SK-N-SH treated with all-trans-retinoic acid at 6 μM for 48 hours (cell line): ENCODE measurements at regions not wholly inside any gene's neighbourhood (a gene's known extent, or its start where the extent isn't known, plus 50 kb on each side); places are given as distances from the start of the nearest gene placed in this dataset.

Source experiments
- ATAC-seq: fragments of 200-7000 bp; cut with Tn5 transposase; 3 replicates; pipeline ENCODE4 v1.9.1; 2020; ENCODE audit warnings: mild to moderate bottlenecking, moderate library complexity
- ARNTL ChIP-seq: fragments of 450-650 bp; formaldehyde crosslinking; IDR thresholded peaks from 2 replicates; pipeline ENCODE4 v1.5.0; 2020; ENCODE audit warnings: low read depth, mild to moderate bottlenecking, moderate library complexity, borderline replicate concordance
- BACH2 ChIP-seq: fragments of 250-450 bp; sonication (Bioruptor Pico); IDR thresholded peaks from 2 replicates; pipeline ENCODE4 v1.9.0; 2021; ENCODE audit warnings: mild to moderate bottlenecking, borderline replicate concordance
- CSDC2 ChIP-seq: fragments of 250-450 bp; sonication (Bioruptor Pico); IDR thresholded peaks from 2 replicates; pipeline ENCODE4 v1.5.0; 2020; ENCODE audit warnings: mild to moderate bottlenecking, moderate library complexity
- ESRRG ChIP-seq: fragments of 250-450 bp; sonication (Bioruptor Pico); IDR thresholded peaks from 2 replicates; pipeline ENCODE4 v1.6.1; 2021; ENCODE audit warnings: mild to moderate bottlenecking
- OSR1 ChIP-seq: fragments of 250-450 bp; sonication (Bioruptor Pico); IDR thresholded peaks from 2 replicates; pipeline ENCODE4 v1.8.0; 2022; ENCODE audit warnings: moderate library complexity, mild to moderate bottlenecking, inconsistent platforms
- PPARA ChIP-seq: fragments of 250-450 bp; sonication (Bioruptor Pico); IDR thresholded peaks from 2 replicates; pipeline ENCODE4 v1.5.0; 2020; ENCODE audit warnings: mild to moderate bottlenecking, borderline replicate concordance
- RARB ChIP-seq: fragments of 250-450 bp; sonication (Bioruptor Pico); IDR thresholded peaks from 2 replicates; pipeline ENCODE4 v1.8.0; 2021; ENCODE audit warnings: mild to moderate bottlenecking, moderate library complexity
- SNAI2 ChIP-seq: fragments of 250-450 bp; sonication (Bioruptor Pico); IDR thresholded peaks from 2 replicates; pipeline ENCODE4 v1.5.0; 2020; ENCODE audit warnings: mild to moderate bottlenecking, moderate library complexity
- TOX ChIP-seq: fragments of 250-450 bp; sonication (Bioruptor Pico); IDR thresholded peaks from 2 replicates; pipeline ENCODE4 v1.8.0; 2021; ENCODE audit warnings: mild to moderate bottlenecking, moderate library complexity, borderline replicate concordance
- ZC3H10 ChIP-seq: fragments of 250-450 bp; sonication (Bioruptor Pico); IDR thresholded peaks from 2 replicates; pipeline ENCODE4 v1.5.1; 2021; ENCODE audit warnings: mild to moderate bottlenecking, moderate library complexity
- ZFP30 ChIP-seq: fragments of 450-650 bp; formaldehyde crosslinking; IDR thresholded peaks from 2 replicates; pipeline ENCODE4 v1.5.0; 2022; ENCODE audit warnings: mild to moderate bottlenecking, moderate library complexity
- ZNF565 ChIP-seq: fragments of 450-650 bp; formaldehyde crosslinking; conservative IDR thresholded peaks from 2 replicates; pipeline ENCODE4 v1.5.0; 2020; ENCODE audit warnings: low read depth, mild to moderate bottlenecking, moderate library complexity
- ZNF70 ChIP-seq: fragments of 450-650 bp; formaldehyde crosslinking; IDR thresholded peaks from 2 replicates; pipeline ENCODE4 v1.5.0; 2020; ENCODE audit warnings: mild to moderate bottlenecking, moderate library complexity
- ZNF8 ChIP-seq: fragments of 450-650 bp; formaldehyde crosslinking; IDR thresholded peaks from 2 replicates; pipeline ENCODE4 v1.5.0; 2020; ENCODE audit warnings: mild to moderate bottlenecking, moderate library complexity
- TF ChIP-seq, protein P1 (sequence below): fragments of 250-450 bp; sonication (Bioruptor Pico); IDR thresholded peaks from 2 replicates; pipeline ENCODE4 v1.5.0; 2020; ENCODE audit warnings: mild to moderate bottlenecking, moderate library complexity
- TF ChIP-seq, protein P2 (sequence below): fragments of 250-450 bp; sonication (Bioruptor Pico); IDR thresholded peaks from 2 replicates; pipeline ENCODE4 v1.5.1; 2021; ENCODE audit warnings: mild to moderate bottlenecking, moderate library complexity
- TF ChIP-seq, protein P3 (sequence below): fragments of 250-450 bp; sonication (Bioruptor Pico); IDR thresholded peaks from 2 replicates; pipeline ENCODE4 v1.8.0; 2021; ENCODE audit warnings: low read depth, mild to moderate bottlenecking, moderate library complexity, borderline replicate concordance
- TF ChIP-seq, protein P4 (sequence below): fragments of 250-450 bp; sonication (Bioruptor Pico); IDR thresholded peaks from 2 replicates; pipeline ENCODE4 v1.8.0; 2020; ENCODE audit warnings: mild to moderate bottlenecking, moderate library complexity, borderline replicate concordance

DNA sequence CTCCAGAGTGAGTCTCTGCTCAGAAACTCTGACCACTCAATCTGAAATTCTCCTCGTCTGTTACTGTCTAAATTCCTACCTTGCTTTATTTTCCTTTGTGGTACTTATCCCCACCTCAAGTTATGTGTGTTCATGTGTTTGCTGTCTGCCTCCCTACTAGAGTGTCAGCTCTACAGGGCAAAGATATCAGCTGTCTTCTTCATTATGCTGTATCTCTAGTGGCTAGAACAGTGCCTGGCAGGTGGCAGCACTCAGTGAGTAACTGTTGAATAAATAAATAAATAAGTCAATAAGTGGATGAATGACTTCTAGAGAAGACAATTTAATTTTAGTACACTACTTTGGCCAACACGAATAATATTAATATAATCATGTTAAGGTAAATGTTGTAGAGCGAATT lies 92.3 kb downstream of the BOD1 start:
- ATAC-seq = no peak
- TF ChIP-seq ZNF8 (no peak), CSDC2 (no peak)

DNA sequence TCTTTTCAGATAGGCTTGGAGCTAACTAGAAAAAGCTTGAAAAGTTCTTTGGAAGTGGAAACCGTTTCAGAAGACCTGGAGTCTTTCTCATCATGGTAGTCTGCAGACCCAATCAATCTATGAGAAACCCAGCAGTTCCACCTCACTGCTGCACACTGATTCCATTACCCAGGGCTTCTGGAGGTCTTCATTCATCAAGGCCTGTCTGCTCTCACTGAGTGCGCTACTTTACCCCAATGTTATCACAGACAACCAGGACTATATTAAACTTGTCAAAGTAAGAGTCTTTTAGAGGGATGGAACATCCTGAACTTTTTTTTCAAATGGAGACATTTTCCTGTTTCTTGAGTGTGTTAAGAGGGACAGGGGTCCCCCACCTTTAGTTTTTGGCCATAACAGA lies 93.1 kb downstream of the BOD1 start:
- ATAC-seq = no peak
- TF ChIP-seq ZFP30 (CRISPR knock-in tag) = no peak
- TF ChIP-seq OSR1 = no peak
- TF ChIP-seq, protein P1, sequence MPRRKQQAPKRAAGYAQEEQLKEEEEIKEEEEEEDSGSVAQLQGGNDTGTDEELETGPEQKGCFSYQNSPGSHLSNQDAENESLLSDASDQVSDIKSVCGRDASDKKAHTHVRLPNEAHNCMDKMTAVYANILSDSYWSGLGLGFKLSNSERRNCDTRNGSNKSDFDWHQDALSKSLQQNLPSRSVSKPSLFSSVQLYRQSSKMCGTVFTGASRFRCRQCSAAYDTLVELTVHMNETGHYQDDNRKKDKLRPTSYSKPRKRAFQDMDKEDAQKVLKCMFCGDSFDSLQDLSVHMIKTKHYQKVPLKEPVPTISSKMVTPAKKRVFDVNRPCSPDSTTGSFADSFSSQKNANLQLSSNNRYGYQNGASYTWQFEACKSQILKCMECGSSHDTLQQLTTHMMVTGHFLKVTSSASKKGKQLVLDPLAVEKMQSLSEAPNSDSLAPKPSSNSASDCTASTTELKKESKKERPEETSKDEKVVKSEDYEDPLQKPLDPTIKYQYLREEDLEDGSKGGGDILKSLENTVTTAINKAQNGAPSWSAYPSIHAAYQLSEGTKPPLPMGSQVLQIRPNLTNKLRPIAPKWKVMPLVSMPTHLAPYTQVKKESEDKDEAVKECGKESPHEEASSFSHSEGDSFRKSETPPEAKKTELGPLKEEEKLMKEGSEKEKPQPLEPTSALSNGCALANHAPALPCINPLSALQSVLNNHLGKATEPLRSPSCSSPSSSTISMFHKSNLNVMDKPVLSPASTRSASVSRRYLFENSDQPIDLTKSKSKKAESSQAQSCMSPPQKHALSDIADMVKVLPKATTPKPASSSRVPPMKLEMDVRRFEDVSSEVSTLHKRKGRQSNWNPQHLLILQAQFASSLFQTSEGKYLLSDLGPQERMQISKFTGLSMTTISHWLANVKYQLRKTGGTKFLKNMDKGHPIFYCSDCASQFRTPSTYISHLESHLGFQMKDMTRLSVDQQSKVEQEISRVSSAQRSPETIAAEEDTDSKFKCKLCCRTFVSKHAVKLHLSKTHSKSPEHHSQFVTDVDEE = no peak
- no peak for TF ChIP-seq TOX (CRISPR knock-in tag)
- no peak for TF ChIP-seq RARB
- TF ChIP-seq ZNF565 (CRISPR knock-in tag) = no peak
- TF ChIP-seq PPARA = no peak
- TF ChIP-seq, protein P2, sequence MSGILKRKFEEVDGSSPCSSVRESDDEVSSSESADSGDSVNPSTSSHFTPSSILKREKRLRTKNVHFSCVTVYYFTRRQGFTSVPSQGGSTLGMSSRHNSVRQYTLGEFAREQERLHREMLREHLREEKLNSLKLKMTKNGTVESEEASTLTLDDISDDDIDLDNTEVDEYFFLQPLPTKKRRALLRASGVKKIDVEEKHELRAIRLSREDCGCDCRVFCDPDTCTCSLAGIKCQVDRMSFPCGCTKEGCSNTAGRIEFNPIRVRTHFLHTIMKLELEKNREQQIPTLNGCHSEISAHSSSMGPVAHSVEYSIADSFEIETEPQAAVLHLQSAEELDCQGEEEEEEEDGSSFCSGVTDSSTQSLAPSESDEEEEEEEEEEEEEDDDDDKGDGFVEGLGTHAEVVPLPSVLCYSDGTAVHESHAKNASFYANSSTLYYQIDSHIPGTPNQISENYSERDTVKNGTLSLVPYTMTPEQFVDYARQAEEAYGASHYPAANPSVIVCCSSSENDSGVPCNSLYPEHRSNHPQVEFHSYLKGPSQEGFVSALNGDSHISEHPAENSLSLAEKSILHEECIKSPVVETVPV (CRISPR knock-in tag) = no peak
- no peak for TF ChIP-seq ESRRG (CRISPR knock-in tag)
- TF ChIP-seq, protein P3, sequence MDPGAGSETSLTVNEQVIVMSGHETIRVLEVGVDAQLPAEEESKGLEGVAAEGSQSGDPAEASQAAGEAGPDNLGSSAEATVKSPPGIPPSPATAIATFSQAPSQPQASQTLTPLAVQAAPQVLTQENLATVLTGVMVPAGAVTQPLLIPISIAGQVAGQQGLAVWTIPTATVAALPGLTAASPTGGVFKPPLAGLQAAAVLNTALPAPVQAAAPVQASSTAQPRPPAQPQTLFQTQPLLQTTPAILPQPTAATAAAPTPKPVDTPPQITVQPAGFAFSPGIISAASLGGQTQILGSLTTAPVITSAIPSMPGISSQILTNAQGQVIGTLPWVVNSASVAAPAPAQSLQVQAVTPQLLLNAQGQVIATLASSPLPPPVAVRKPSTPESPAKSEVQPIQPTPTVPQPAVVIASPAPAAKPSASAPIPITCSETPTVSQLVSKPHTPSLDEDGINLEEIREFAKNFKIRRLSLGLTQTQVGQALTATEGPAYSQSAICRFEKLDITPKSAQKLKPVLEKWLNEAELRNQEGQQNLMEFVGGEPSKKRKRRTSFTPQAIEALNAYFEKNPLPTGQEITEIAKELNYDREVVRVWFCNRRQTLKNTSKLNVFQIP (CRISPR knock-in tag) = no peak
- no peak for TF ChIP-seq SNAI2 (CRISPR knock-in tag)
- TF ChIP-seq, protein P4, sequence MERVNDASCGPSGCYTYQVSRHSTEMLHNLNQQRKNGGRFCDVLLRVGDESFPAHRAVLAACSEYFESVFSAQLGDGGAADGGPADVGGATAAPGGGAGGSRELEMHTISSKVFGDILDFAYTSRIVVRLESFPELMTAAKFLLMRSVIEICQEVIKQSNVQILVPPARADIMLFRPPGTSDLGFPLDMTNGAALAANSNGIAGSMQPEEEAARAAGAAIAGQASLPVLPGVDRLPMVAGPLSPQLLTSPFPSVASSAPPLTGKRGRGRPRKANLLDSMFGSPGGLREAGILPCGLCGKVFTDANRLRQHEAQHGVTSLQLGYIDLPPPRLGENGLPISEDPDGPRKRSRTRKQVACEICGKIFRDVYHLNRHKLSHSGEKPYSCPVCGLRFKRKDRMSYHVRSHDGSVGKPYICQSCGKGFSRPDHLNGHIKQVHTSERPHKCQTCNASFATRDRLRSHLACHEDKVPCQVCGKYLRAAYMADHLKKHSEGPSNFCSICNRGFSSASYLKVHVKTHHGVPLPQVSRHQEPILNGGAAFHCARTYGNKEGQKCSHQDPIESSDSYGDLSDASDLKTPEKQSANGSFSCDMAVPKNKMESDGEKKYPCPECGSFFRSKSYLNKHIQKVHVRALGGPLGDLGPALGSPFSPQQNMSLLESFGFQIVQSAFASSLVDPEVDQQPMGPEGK (CRISPR knock-in tag) = no peak
- TF ChIP-seq ZC3H10 (CRISPR knock-in tag) = no peak
- TF ChIP-seq ZNF8 = no peak
- TF ChIP-seq ARNTL (CRISPR knock-in tag) = no peak
- no peak for TF ChIP-seq CSDC2
- no peak for TF ChIP-seq ZNF70 (CRISPR knock-in tag)
- no peak for TF ChIP-seq BACH2 (CRISPR knock-in tag)

DNA sequence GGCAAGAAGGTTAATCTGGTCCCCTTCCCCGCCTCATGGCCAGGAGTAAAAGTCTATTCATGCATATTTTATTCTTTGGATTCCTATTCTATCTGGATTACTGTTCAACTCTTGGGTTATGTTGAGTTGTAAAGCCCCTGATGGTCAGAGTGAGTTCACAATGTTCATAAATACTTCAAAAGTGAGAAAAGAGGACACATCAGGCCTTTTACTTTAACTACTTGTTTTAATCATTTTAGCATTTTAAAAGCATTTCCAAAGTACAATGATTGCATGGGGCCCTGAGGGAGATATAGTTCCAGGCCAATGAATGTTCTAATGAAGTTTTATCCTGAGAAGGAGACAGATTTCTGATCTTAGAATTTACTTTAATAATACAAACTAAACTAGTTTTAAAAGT lies 93.9 kb downstream of the BOD1 start:
- TF ChIP-seq BACH2 (CRISPR knock-in tag) (no peak), ZC3H10 (CRISPR knock-in tag) (no peak), TOX (CRISPR knock-in tag) (no peak)
- ATAC-seq = no peak

DNA sequence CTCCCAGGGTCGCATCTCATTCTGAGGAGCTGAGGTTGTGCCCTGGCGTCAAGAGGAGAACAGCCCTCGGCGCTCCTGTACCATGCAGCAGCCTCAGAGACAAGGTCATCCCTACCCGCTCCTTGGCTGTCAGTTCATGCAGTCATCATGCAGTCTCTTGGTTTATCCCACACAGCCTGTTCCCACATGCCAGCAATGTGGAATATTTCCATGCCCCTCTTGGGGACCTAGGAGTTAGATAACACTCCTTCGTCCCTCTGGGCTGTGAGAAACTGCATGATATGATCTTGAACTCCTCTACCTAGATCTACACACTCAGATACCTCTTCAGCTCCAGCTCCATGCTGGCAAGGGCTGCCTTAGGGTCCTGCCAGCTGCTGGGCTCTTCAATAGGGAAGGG lies 97.6 kb downstream of the BOD1 start:
- no peak for ATAC-seq
- TF ChIP-seq ZFP30 (CRISPR knock-in tag) (no peak), ESRRG (CRISPR knock-in tag) (no peak)
- TF ChIP-seq, protein P2 (CRISPR knock-in tag) = no peak
- TF ChIP-seq, protein P1 = no peak
